C4-2B (cell line): ENCODE measurements at regions not wholly inside any gene's neighbourhood (a gene's known extent, or its start where the extent isn't known, plus 50 kb on each side); places are given as distances from the start of the nearest gene placed in this dataset.

Experiments used
- ZFX ChIP-seq: fragments of 450-650 bp; IDR thresholded peaks from 2 replicates; pipeline ENCODE4 v1.6.1; 2017
- TF ChIP-seq, protein P1 (sequence below): fragments of 450-650 bp; conservative IDR thresholded peaks from 2 replicates; pipeline ENCODE4 v1.5.1; 2017; ENCODE audit warnings: mild to moderate bottlenecking

DNA sequence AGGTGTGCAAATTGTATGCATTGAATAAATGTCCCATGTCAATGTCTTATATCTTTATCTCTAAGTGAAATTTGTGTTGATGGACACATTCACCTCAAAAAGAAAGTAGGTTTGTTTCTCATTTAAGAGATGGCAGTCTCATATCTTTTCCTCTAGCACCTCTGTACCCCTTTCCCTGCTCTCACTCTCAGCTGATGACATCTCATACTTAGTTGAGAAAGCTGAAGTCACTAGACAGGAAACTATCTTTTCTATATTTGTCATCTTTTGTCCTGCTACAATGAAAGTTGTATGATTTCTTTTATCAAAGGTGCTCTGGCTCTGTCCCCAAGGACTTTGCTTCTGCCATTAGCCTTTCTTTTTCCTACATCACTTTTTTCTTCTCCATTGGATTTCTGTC lies 84.0 kb upstream of the GRPR start:
- TF ChIP-seq, protein P1, sequence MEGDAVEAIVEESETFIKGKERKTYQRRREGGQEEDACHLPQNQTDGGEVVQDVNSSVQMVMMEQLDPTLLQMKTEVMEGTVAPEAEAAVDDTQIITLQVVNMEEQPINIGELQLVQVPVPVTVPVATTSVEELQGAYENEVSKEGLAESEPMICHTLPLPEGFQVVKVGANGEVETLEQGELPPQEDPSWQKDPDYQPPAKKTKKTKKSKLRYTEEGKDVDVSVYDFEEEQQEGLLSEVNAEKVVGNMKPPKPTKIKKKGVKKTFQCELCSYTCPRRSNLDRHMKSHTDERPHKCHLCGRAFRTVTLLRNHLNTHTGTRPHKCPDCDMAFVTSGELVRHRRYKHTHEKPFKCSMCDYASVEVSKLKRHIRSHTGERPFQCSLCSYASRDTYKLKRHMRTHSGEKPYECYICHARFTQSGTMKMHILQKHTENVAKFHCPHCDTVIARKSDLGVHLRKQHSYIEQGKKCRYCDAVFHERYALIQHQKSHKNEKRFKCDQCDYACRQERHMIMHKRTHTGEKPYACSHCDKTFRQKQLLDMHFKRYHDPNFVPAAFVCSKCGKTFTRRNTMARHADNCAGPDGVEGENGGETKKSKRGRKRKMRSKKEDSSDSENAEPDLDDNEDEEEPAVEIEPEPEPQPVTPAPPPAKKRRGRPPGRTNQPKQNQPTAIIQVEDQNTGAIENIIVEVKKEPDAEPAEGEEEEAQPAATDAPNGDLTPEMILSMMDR = no peak
- no peak for TF ChIP-seq ZFX
